Gastroesophageal sphincter (tissue), 3 donors: ENCODE measurements at regions not wholly inside any gene's neighbourhood (a gene's known extent, or its start where the extent isn't known, plus 50 kb on each side); places are given as distances from the start of the nearest gene placed in this dataset.

ENCODE experiments used
- CTCF ChIP-seq, 4 experiments: fragments of 200-600 bp in 2 of 4; fragments of 450-650 bp in 2 of 4; sonication (generic) in 1 of 4; IDR thresholded peaks; one replicate each; pipeline ENCODE4 v1.5.1; 2017 to 2019; ENCODE audit warnings: antibody characterized with exemption in 4 of 4, mild to moderate bottlenecking in 2 of 4, moderate library complexity in 2 of 4
- POLR2A ChIP-seq, 2 donors: fragments of 450-650 bp; IDR thresholded peaks; one replicate each; pipeline ENCODE4 v1.6.1; 2017; ENCODE audit warnings: antibody characterized with exemption in 2 of 2, mild to moderate bottlenecking in 2 of 2, moderate library complexity in 1 of 2

GRCh38 chr10:130801276-130801675 lies 510.2 kb downstream of the TCERG1L start:
- TF ChIP-seq CTCF (IDR thresholded peaks at IDR 0.05) = no peak
- TF ChIP-seq POLR2A (IDR thresholded peaks at IDR 0.05) = no peak
